ES-I3 (cell line): ENCODE measurements at regions not wholly inside any gene's neighbourhood (a gene's known extent, or its start where the extent isn't known, plus 50 kb on each side); places are given as distances from the start of the nearest gene placed in this dataset.

ENCODE experiments used
- H3K36me3 ChIP-seq: 2 replicates; pipeline ENCODE4 v1.6.1; 2013; ENCODE audit warnings: mild to moderate bottlenecking, low read length, control low read depth, moderate library complexity; ENCODE audit not compliant: insufficient read depth
- H3K4me1 ChIP-seq: 2 replicates; pipeline ENCODE4 v1.6.1; 2013; ENCODE audit warnings: mild to moderate bottlenecking, control low read depth, low read length; ENCODE audit not compliant: insufficient read depth
- H3K9ac ChIP-seq: 2 replicates; pipeline ENCODE4 v1.6.1; 2013; ENCODE audit warnings: low read depth, mild to moderate bottlenecking, low read length, moderate library complexity
- H3K9me3 ChIP-seq: 2 replicates; pipeline ENCODE4 v1.6.1; 2013; ENCODE audit warnings: mild to moderate bottlenecking, low read length, moderate library complexity; ENCODE audit not compliant: control insufficient read depth, insufficient read depth

DNA sequence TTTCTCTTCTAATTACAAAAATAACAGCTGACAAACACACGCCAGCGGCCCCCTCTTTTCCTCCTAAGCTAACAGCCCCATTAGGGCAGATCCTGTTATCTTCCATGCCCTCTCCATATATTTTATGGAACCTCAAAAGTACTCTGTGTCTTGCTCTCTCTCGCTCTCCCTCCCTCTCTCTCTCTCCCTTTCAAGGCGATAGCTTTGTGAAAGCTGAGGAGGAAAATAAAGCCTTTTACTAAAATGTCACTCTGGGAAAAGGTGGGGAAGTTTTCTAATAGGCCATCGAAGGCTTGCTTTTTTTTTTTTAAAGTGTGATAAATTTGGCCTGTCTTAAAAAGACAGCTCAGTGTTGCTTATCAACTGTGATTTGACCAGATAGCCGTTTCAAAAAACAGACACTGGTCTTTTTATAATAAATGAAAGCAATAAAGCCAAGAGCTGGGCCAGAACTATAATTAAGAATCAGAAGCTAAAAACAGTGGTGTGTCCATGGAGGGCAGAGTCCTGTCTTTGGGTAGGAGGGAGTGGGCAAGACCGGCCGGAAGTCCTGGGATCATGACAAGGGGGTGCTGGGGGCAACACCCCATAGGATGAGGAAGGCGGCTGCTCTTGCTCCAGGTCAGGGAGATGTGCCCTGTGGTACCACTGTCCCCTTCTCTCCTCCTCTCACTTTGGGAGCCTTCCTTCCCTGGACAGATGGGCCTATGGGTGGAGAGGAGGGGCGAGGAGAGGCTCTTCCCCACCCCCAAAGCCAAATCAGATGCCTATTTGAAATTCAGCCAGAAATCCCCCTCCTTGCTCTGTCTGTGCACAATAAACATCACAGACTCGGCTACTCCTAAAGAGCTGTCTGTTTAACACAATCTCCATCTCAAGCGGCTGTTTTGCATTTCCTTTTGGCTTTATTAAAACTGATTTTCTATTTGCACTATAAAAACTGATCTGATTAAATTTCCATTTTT lies 267.2 kb downstream of the BUD13 start:
- Histone ChIP-seq H3K36me3 (no peaks in the 10 kb centered on the region), H3K9me3 (no peaks in the 10 kb centered on the region), H3K4me1 (peaks cover 25% of the 10 kb centered on the region), H3K9ac (no peak overlapping the region)

- no peaks in the 10 kb centered on the region for H3K36me3 ChIP-seq
- H3K9ac ChIP-seq, result no peak overlapping the region
- H3K9me3 ChIP-seq, result no peaks in the 10 kb centered on the region
- H3K4me1 ChIP-seq, result peaks cover 24% of the 10 kb centered on the region
Observed at GRCh38 chr11:116504541-116505297, 268.1 kb downstream of the BUD13 start.

- Histone ChIP-seq H3K9ac (no peak overlapping the region), H3K36me3 (no peaks in the 10 kb centered on the region), H3K9me3 (no peaks in the 10 kb centered on the region), H3K4me1 (peaks cover 24% of the 10 kb centered on the region)
Observed at GRCh38 chr11:116503216-116504160, 269.3 kb downstream of the BUD13 start.

GRCh38 chr11:116502641-116503061 lies 270.1 kb downstream of the BUD13 start:
- Histone ChIP-seq H3K9me3 (no peaks in the 10 kb centered on the region), H3K4me1 (peaks cover 24% of the 10 kb centered on the region), H3K9ac (no peak overlapping the region), H3K36me3 (no peaks in the 10 kb centered on the region)

- Histone ChIP-seq H3K36me3 (no peaks in the 10 kb centered on the region), H3K9ac (no peak overlapping the region), H3K4me1 (peaks cover 24% of the 10 kb centered on the region), H3K9me3 (no peaks in the 10 kb centered on the region)
Observed at GRCh38 chr11:116501728-116502127, 271.1 kb downstream of the BUD13 start.

DNA sequence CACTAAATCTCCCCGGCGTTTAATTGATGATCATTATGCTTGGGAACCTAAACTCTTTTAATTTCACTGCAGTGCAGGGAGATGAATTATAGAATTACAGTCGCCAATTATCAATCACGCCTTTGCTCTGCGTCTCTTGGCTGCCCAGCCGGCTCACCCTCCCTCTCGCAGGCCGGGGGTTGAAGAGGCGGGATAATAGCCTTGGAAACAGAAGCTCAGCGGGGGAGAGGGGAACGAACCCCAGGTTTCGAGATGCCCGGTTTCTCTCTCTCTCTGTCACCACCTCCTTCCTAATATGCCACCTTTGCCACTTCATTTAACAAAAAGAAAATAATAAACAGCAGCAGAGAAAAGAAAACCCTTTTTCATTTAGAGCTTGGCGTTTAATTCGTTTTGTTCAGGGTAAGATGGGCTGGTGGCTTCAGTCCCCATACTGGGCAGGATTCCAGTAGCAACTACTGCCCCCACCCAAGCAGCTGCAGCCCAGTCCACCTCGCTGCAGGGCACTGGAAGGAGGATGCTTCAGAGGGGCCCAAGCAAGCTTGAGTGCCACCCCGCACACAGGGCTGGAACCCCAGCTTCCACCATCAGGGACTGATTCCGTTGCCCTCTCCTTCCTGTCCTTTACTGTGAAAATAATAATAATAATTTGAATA lies 271.7 kb downstream of the BUD13 start:
- Histone ChIP-seq H3K36me3 (no peaks in the 10 kb centered on the region), H3K9me3 (no peaks in the 10 kb centered on the region), H3K4me1 (peaks cover 20% of the 10 kb centered on the region), H3K9ac (0 out of 2 replicates have a peak overlapping the region, but pooled peaks have one; percentile 21)

GRCh38 chr11:116500026-116500946 lies 272.5 kb downstream of the BUD13 start:
- Histone ChIP-seq H3K9me3 (no peaks in the 10 kb centered on the region), H3K4me1 (peaks cover 13% of the 10 kb centered on the region), H3K9ac (0 out of 2 replicates have a peak overlapping the region, but pooled peaks have one; percentile 21), H3K36me3 (no peaks in the 10 kb centered on the region)

GRCh38 chr11:116499396-116500003 lies 273.3 kb downstream of the BUD13 start:
- Histone ChIP-seq H3K9ac (no peak overlapping the region), H3K36me3 (no peaks in the 10 kb centered on the region), H3K4me1 (peaks cover 9% of the 10 kb centered on the region; the same call in 1 of the 2 replicates), H3K9me3 (no peaks in the 10 kb centered on the region)

GRCh38 chr11:116498161-116498560 lies 274.6 kb downstream of the BUD13 start:
- no peak overlapping the region for H3K9ac ChIP-seq
- H3K4me1 ChIP-seq, result peaks cover 9% of the 10 kb centered on the region; the same call in 1 of the 2 replicates
- H3K36me3 ChIP-seq, result no peaks in the 10 kb centered on the region
- H3K9me3 ChIP-seq, result no peaks in the 10 kb centered on the region

DNA sequence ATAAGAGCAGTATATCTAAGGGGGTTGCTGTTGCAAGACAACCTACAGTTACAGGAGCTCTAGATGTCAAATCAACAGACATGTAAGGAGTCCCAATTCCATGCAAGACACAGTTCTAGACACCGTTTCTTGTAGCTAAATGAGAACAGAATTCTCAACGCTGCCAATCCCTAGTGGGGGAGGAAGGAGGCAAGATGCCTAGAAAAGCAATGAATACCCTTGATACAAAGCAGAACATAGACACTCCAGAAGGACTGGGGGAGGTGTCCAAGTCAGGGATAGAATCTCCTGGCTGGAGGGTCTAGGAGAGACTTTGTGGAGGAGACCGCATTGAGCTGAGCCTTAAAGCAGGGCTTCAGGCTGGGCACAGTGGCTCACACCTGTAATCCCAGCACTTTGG lies 280.2 kb downstream of the BUD13 start:
- Histone ChIP-seq H3K9me3 (no peaks in the 10 kb centered on the region), H3K9ac (no peak overlapping the region), H3K4me1 (no peaks in the 10 kb centered on the region), H3K36me3 (no peaks in the 10 kb centered on the region)

- Histone ChIP-seq H3K4me1 (no peaks in the 10 kb centered on the region), H3K36me3 (no peaks in the 10 kb centered on the region), H3K9ac (no peak overlapping the region), H3K9me3 (no peaks in the 10 kb centered on the region)
Observed at GRCh38 chr11:116488836-116489389, 283.9 kb downstream of the BUD13 start.

- Histone ChIP-seq H3K9me3 (no peaks in the 10 kb centered on the region), H3K4me1 (no peaks in the 10 kb centered on the region), H3K9ac (no peak overlapping the region), H3K36me3 (no peaks in the 10 kb centered on the region)
Observed at GRCh38 chr11:116485425-116485824, 287.4 kb downstream of the BUD13 start.
